Right hindlimb (tissue), 1 donor: ENCODE measurements at regions not wholly inside any gene's neighbourhood (a gene's known extent, or its start where the extent isn't known, plus 50 kb on each side); places are given as distances from the start of the nearest gene placed in this dataset.

Experiments used
- DNase-seq: peaks from one replicate; pipeline ENCODE4 v3.0.0-alpha.2; 2018

DNA sequence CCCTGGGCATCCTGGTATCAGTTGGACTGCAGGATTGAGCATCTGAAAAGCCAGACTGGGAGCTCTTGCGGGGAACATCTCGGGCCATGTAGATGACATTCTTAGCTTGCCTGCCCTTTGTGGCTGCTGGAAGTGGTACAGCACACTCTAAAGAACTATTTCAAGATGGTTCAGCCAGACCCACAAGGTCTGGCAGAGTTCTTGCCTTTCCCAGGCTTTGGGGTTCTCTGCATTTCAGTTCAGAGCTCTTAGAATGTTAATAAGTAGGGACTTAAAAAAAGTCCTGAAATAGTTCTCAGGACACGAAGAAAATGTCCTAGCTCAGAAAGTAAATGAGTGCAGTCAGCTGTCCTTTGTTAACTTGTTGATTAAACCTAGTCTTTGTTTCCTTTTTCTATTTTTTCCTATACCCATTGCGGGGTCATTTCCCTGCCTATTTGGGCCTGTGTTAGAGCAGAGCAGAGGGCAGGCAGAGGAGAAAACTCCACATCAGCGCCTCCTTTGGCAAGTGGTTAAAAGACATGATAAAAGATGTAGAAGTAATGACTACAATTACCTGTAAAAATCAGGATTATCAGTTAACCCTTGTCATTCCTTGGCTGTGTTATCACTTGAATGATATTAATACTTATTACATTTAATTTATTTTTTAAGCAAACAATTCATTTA, 291.5 kb downstream of the ZSWIM6 start:
- DNase-seq, result no peak

DNA sequence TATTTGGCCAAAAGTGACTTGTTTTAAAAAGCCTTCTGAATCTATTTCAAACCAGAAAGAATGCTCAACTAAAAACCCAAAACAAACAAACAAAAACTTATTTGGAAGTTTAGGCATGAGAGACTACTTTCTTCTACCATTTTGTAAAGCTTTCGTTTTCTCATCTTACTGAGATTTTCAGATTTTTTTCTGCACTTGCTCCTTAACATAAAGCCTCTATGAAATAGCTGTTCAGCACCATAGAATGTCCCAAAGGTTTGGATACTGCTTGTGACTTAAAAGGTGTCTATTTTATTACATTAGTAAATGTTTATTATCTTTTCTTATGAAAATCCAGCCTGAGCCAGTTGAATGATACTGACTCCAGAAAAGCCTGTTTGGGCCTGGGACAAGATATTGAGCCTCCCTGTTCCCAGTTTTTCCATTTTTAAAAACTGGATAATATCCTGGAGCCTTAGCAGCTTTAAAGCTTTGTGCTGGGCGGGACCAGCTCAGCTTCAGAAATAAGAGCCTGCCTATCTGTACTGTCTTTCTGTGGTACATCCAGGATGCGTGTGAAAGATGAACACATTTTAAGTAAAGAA, 292.6 kb downstream of the ZSWIM6 start:
- no peak for DNase-seq

DNA sequence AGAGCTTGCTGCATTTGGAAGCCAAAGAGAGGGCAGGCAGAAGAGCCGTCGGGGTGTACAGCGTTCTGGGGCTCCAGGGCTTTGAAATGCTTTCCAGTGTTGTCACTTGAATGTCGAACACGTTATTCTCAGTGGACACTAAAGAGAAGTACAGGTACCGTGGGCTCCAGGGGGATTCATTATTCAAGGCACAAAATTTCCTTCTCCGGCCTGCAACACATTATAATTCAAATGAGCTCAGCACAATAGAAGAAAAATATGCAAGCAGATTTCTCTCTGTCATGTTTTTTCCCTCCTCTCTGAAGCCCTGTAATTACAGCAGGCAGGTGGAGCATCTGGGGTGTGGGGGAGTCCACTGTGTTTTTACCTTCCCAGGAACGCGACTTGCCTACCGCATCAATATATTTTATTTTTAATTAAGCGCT, 293.1 kb downstream of the ZSWIM6 start:
- DNase-seq, result no peak

GRCh38 chr5:61625681-61626621, 293.9 kb downstream of the ZSWIM6 start:
- DNase-seq, result peak; percentile 64

DNA sequence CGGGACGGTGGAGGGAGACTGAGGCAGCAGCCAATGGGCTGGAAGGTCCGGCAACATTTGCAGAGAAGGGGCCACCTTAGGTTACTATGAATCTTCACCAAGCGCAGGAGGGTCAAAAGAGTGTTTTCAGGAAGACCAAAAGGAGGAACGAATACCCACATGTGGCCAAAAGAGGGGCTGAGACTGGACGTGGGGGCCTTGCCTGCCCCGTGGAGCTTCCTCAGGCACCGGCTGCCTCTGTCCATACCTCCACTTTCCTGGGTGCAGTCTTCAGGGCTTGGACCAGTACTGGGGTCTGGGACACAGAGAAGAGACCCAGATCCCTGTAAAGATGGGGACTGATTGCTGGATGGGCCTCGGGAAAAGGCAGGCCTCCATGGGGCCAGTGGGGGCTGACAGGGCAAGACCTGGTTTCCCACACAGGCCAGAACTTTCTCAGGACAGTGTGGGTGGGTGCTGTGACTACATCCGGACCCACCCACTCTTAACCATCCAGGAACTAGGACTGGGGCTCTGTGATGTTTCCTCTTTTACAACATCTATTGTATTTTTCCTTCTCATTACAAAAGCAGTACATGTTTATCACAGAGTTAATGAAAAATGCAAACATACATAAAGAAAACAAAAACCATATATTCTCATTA, 294.7 kb downstream of the ZSWIM6 start:
- no peak for DNase-seq

DNA sequence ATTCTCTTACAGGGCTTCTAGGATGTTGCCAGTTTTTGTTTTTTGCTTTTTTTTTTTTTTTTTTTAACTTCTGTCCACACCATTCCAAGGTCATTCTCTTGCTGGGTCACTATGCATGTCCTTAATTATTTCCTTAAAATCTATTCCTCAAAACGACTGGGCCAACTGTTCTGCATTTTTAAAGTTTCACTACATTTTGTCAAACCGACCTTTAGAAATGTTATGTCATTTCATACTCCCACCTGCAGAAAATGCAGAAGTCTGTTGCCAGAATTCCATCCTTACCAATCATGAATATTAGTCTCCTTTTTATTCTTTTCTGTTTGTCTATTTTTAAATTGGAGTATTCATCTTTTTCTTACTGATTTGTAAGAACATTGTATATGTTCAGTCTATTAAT, 295.5 kb downstream of the ZSWIM6 start:
- no peak for DNase-seq

- DNase-seq, result no peak
These were observed 298.9 kb downstream of the ZSWIM6 start for GRCh38 chr5:61630908-61631307.

- peak; percentile 70 for DNase-seq
These were observed 299.4 kb downstream of the ZSWIM6 start for GRCh38 chr5:61631438-61631941.

DNA sequence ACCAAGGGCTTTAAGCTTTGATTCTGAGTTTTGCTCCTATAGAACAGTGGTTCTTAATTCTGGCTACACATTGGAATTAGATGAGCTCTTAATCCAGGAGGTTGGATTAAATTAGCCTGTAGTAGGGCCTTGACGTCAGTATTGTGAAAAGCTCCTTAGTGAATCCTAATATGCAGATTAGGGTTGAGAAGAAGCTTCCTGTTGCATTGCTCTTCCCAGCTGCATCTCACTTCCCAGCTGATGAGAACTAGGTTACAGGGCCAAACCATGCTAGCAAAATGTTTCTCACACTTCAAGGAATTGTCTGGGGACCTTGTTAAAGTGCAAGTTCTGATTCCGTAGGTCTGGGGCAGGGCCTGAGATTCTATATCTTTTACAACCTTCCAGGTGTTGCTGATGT, 300.0 kb downstream of the ZSWIM6 start:
- DNase-seq, result no peak

- no peak for DNase-seq
These were observed 303.2 kb downstream of the ZSWIM6 start for GRCh38 chr5:61635271-61635670.

DNA sequence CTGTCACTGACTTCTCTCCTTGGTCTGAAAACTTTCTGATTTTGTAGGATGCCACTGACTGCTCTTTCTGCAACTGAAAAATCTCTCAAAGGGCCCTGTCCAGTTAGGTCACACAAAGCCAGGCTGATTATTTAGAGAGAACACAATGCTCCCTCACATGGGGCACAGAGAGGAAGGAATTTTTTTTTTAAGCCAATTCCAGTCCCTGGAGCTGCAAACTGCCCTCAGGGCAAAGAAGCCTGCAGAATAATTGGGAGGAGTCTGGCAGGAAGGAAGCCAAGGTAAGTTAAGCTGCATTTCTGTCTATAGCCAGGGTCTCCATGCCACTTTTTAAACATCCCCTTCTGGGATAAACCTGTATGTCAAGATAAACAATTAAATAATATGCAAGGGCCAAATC, 305.5 kb downstream of the ZSWIM6 start:
- no peak for DNase-seq

DNA sequence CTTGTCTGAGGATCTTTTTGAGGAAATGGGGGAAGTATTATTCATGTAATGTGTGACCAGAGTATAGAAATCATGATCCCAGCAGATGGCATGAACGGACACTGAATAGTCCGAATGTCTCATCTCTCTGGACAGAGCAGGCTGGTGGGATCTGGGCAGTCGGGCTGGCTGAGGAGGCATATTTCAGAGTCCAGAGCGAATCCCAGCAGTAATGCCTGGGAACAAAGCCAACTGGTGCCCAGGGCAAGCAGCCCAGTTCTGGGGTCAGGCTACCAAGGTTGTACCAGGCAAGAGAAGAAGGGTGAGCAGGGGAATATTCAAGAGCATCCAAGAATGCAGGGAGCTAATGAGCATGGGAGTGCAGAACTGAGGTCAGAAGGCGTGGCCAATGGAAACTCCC, 306.4 kb downstream of the ZSWIM6 start:
- DNase-seq, result no peak

DNA sequence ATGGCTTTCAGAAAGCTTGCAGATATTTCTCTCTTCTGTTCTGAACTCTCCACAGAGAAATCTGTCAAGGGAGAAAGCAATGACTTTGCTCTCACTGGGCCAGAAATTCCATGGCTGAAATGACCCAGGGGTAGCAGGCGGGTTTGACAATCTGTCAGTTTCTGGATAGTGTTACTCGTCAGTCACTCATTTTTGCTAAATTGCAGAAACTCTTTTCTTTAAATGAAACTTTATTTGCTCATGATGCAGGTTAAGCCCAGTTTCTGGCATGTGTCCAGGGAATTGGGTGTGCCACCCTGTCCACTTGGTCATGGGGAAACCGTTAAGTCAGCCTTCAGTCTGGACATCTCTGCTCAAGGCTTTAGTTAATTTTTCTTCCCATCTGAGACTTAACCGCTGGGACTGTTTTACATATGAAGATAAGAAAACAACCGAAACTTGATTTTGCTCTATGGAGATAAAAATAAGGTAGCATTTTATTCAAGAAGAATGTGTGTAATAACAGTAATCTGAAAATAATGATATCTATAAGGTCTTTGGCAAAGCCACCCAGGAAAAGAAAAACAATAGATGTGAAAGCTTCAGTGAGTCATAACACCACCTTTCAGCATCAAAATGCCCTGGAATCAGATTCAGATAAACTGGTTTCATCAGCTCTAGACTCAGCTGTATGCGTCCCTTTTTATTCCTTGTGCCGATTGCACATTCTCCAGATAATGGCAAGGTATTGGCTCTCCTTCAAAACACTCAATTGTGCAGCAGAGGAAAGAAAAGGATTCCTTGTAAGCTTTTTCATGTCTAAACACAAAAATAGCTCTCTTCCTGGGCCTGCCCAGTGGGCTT, 308.3 kb downstream of the ZSWIM6 start:
- DNase-seq, result no peak

- no peak for DNase-seq
These were observed 309.9 kb downstream of the ZSWIM6 start for GRCh38 chr5:61641748-61642565.

DNA sequence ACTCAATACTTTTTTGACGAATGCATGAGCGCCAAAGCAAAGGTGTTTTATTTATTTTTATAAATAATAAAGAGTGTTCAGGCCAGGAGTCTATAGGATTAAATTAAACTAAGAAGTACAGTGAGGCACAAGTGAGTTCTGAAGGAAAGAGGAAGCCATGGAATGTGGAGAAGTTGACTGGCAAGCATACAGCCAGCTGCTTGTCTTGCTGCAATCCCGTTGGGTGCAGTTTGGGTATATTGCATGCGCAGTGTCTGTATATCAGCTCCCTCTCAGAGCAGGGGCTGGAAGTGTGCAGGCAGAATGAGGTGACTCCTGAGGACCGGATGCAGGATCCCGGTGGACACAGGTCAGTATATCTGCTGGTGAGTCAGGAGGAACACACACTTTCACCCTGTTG, 315.6 kb downstream of the ZSWIM6 start:
- no peak for DNase-seq

DNA sequence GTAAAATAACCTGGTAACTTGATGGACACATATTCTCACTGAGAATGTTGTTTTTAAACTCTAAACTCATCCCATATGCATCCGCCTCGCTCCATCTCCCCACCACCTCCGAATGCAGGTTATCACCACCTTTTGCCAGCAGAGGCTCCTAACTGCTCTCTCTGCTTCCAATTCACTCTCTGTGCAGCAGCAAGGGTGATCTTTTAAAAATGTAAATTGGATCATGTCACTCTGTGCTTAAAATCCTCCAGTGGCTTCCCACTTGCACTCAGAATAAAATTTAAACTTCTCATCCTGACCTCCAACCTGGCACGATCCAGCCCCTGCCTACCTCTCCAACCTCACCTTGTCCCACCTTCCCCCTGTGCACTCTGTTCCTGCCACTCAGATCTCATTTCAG, 317.2 kb downstream of the ZSWIM6 start:
- no peak for DNase-seq

GRCh38 chr5:61649971-61650370, 317.9 kb downstream of the ZSWIM6 start:
- DNase-seq, result no peak

- no peak for DNase-seq
These were observed 318.6 kb downstream of the ZSWIM6 start for GRCh38 chr5:61650661-61651060.

- DNase-seq, result no peak
These were observed 319.1 kb downstream of the ZSWIM6 start for GRCh38 chr5:61651195-61651594.

- DNase-seq, result no peak
These were observed 320.9 kb downstream of the ZSWIM6 start for GRCh38 chr5:61652916-61653315.
